Sciatic nerve (tissue), 2 donors: ENCODE measurements at regions not wholly inside any gene's neighbourhood (a gene's known extent, or its start where the extent isn't known, plus 50 kb on each side); places are given as distances from the start of the nearest gene placed in this dataset.
A peak's percentile ranks its signal among the peaks of the same experiment; 100 is the strongest.

ENCODE experiments used
- ATAC-seq: fragments of 200-7000 bp; cut with Tn5 transposase; one replicate; pipeline ENCODE4 v1.9.1; 2020; ENCODE audit warnings: mild to moderate bottlenecking, moderate library complexity
- DNase-seq: peaks from one replicate; pipeline ENCODE4 v3.0.0-alpha.2; 2020; ENCODE audit warnings: low spot score
- intact Hi-C: fragments of 100-400 bp; cut with DNase I; formaldehyde crosslinking; loops from one replicate; pipeline ENCODE4 v1.14.2; 2022
- donor health status: DM: no; HTN: no; CAD: no.
- donor health status: DM: no; HTN: no; CAD: no.

DNA sequence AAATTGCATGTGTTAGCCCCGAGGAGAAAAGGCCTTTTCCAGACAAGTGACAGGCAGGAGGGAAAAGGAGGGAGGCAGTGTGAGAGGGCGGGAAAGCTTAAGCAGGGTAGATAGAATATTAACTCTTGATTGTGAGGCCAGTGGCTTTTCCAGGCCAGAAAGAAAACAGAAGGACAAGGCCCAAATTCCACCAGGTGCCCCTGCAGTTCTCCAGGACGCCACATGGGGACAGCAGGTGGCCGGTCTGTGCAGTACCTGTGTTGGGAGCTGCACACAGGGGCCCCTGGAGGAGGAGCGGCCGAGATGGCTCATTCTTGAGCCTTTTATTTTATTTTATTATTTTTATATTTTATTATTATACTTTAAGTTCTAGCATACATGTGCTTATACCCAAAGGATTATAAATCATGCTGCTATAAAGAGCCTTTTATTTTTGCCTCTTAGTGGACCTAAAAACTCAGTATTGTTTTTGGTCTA lies 141.3 kb upstream of the KLF14 start:
- DNase-seq, result no peak
- ATAC-seq, result peak; percentile 50
- intact Hi-C loops, result no loop called here

DNA sequence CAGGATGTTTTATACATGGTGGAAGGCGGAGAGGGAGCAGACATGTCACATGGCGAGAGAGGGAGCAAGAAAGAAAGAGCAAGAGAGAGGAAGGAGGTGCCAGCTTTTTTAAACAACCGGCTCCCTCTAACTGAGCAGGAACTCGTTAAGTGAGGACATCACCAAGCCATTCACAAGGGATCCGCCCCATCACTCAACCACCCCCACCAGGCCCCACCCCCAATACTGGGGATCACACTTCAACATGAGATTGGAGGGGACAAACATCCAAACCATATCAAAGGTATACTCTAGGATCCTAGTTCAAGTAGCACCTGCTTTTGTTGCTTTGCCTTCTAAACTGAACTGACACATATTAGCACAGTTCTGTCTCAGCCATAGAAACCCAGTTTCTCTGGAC lies 141.9 kb upstream of the KLF14 start:
- intact Hi-C loops, result no loop called here
- no peak for ATAC-seq
- DNase-seq, result no peak

GRCh38 chr7:130877236-130877990 lies 143.4 kb upstream of the KLF14 start:
- no peak for DNase-seq
- no peak for ATAC-seq
- intact Hi-C loops, result no loop called here

DNA sequence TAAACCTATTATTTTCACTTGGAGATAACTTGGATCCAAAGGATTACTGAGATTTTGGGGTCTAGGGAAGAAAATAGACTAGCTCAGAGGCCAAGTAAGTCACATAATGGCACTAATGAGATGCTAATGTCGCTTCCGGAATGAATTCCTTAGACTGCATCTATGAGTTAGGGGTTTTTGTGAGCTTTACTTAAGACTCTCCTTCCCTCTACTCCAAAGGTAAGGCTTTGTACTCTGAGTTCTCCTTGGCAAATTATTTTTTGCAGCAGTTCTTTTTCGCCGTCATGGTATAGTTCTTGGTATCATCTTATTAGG lies 143.9 kb upstream of the KLF14 start:
- DNase-seq (no peak), ATAC-seq (no peak)
- intact Hi-C loops, result no loop called here

DNA sequence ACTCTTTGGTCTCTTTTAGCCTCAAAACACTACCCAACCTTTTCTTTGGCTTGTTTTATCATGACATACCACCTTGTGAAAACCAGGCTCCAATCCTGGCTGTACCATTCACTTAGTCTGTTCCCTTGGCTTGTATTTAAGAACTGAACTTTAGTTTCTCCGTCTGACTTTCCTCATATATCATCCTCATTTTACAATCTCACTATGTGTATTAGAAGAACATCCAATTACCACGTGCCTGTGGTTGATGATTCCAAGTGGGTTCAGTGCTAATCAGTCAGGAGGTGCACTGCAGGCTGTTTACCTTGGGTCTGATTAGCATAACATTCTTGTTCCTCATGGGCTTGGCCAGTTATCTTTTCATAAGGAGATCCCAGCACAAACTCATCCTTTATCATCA lies 144.8 kb upstream of the KLF14 start:
- ATAC-seq, result no peak
- no peak for DNase-seq
- intact Hi-C loops, result no loop called here

GRCh38 chr7:130879191-130879590 lies 145.2 kb upstream of the KLF14 start:
- intact Hi-C loops, result no loop called here
- DNase-seq (no peak), ATAC-seq (no peak)

- ATAC-seq (peak; percentile 87), DNase-seq (no peak)
- intact Hi-C loops, result no loop called here
Measured at GRCh38 chr7:130880668-130881067, 146.7 kb upstream of the KLF14 start.

DNA sequence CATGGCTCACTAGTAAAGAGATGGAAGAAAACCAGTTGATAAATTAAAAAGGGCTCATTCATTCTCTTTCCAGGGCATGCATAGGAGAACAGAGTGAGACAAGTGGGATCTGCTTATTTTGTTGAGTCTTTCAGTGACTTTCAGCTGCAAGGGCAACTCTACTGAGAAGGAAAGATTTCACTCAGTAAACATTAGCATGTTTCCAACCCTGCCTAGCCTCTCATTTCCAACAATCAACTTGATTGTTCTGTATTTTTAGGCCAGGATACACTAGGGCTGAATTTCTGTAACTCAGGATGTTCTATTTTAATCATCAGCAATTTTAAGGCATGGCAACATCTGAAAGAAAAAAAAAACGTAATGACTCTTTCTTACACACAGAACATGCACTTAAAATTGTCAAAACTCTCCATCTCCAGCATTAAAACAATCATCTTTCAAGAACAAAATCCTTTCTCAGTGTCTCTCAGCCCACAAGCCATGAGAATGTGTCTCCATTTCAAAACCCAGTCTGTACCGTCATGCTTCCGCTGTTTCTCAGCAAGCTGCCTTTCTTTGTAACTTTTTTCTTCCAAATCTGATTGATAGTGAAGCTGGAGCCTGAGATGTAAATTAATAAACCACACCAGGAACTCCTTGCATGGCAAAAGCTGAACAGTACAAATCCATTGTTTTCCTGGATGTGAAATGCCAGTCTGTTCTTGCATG lies 147.2 kb upstream of the KLF14 start:
- intact Hi-C loops, result no loop called here
- no peak for DNase-seq
- ATAC-seq, result peak; percentile 78

DNA sequence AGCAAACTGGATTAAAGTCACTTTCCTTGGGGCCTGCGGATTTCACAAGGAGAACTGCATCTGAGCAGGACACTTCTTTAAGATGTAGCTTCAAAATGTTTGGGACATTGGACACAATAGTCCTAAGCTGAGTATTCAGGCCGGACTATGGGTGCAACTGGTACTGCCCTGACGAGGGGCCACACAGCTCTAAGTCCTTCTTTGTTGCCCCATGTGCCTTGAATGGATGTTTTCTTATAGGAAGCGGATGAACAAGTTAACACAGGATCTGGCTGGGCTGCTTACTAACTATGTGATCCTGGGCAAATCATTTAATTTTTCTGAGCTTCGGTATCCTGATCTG lies 147.8 kb upstream of the KLF14 start:
- no peak for ATAC-seq
- intact Hi-C loops, result no loop called here
- DNase-seq, result no peak

DNA sequence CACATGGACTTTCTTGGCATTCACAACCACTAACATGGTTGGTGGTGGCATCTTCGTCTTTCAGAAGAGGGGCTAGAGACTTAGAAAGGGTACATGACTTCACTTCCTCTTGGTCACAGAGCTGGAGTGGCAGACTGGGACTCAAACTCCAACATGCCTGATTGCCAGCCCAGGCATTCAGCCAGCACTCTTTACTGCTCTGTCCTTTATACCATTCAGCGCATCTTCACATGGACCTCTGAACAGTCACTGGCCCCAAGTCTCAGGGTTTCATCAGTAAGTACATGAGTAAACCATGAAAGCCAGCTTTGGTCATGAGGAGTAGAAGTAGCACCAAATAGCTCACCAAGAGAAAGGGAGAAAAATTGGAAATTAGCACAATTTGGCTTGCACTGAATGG lies 148.4 kb upstream of the KLF14 start:
- no peak for DNase-seq
- intact Hi-C loops, result no loop called here
- ATAC-seq, result no peak

- intact Hi-C loops, result no loop called here
- ATAC-seq, result no peak
- no peak for DNase-seq
Measured at GRCh38 chr7:130883928-130884327, 149.9 kb upstream of the KLF14 start.

DNA sequence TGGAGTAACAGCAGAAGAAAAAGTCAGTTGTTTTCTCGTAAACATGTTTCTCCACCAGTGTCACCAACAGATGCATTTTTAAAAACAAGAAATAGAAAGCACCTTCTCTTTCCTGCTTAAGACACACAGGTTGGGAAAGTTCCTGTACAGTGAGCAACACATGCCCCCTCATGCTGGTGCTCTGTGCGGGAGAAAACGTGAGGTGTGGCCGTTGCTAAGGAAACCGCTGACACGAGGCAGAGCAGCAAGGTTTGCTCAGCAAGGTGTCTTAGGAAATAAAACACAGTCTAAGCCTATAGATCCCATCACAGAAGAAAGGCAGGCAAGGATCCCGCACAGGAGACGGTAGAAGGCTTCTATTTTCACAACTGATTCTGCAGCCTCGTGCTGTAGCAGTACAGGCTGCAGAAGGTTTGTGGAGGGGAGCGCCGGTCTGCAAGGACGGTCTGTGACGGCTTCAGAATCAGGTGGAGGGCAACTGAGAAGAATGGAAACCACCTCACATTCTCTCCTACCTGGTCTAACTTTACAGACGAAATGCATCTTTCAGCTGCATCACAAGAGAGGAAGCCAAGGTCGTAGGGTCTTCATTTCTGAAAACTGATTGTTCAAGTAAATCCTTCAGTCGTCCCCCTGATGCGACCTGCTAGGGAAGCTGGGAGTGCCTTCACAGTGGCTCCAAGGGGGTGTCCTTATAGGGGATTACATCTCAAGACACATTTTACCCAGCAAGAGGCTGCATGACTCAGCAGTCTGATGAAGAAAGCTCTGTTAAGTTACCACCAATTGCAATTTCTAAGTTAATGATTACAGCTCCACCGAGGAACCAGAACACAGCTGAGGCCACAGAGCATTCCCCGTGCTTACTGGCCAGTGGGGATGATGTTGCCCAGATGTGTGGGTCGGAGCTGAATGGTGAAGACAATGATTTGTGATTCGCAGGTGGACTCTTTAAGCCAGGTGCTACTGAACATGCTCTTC lies 150.7 kb upstream of the KLF14 start:
- DNase-seq, result no peak
- no peak for ATAC-seq
- intact Hi-C loops, result no loop called here

DNA sequence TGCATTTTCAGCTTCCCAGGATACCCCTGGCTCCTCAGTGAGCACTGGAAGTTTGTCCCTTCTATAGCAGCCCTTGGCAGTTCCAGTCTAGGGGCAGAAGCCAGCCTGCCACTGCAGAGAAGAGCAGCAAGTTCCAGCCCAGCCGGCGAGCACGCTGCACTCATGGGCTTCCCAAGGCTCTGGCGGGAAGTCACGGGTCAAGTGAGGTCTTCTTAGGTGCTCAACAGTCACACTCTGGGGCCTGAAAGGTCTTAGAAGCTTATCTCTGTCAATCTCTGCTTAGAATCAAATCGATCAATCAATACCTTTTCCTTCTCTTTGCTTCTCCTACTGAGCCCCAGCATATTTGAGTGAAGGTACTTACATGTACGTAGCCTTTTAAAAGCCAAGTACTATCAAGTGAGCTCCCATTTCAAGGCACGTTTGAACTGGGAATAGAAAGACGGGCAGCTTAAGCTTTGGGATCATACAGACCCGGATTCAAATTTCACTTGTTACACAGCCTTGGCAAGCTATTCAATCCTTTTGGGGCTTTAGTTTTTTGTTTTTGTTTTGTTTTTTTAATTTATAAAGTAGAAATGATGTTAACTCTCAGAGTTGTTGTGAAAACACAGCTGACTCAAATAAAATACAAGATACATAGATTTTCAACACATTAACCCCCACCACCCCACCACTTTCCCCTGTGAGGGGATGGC lies 152.6 kb upstream of the KLF14 start:
- ATAC-seq, result no peak
- intact Hi-C loops, result no loop called here
- DNase-seq, result no peak

DNA sequence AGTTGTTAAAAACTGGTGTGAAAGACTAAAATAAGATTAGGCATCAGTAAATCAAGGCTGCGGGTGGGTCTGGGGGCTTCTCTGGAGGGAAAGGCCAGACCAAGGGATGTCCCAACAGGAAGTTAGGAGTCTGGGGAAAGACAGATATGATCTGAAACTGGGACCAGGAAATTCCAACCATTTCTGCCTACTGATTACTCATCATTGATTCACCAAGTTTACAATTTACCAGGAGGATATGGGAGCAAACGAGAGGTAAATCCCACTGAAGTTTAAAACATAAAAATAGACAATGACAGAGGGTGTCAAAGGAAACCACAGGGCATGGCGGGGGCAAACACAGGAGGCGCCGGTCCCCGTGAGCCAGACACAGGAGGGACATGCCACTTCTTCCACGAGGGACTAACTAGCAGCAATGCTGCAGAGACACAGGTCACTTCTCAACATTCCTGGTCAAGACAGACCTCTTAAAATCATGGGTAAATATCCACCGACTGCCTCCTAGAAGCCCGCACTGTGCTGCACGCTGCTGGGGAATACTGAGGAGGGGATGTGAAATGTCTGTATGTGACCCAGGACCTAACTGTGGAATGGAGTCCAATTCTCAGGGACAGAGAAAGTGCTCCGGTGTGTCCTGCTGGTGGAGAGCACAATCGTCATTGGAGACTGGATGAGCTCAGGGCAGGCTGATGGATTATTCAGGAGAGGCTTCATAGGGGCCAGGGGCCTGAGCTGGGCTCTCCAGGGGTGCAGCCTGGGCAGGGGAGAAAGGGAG lies 153.4 kb upstream of the KLF14 start:
- intact Hi-C loops, result no loop called here
- no peak for ATAC-seq

DNA sequence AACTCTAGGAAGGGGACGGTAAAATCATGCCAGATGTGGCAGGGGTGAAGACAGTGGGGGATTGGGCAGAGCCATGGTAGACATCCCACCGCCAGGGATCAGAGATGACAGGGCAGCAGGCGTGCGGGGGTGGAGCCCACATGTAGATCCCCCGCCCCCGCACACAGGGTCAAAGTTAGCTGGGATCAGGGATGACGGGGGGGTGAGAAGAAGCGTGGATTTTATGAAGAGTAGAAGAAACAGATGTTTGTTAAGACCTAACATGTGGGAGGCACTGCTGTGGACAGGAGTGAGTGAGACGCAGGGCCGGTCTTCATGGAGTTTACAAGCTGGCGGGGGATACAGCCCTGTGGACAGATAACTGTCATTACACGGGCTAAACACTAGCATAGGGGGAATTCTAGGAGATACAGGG lies 154.0 kb upstream of the KLF14 start:
- DNase-seq (no peak), ATAC-seq (no peak)
- intact Hi-C loops, result no loop called here

More for the DNA sequence above, 153.4 kb upstream of the KLF14 start:
- no peak for DNase-seq

GRCh38 chr7:130888468-130888867 lies 154.5 kb upstream of the KLF14 start:
- DNase-seq (no peak), ATAC-seq (no peak)
- intact Hi-C loops, result no loop called here

- intact Hi-C loops, result loop anchor here (10.0 kb wide), 2 partner anchors 154 to 534 kb away; no protein-coding TSS in a partner anchor
- DNase-seq (no peak), ATAC-seq (peak; percentile 78)
Measured at GRCh38 chr7:130890176-130891020, 156.4 kb upstream of the KLF14 start.
